GM12873 (cell line): ENCODE measurements at regions not wholly inside any gene's neighbourhood (a gene's known extent, or its start where the extent isn't known, plus 50 kb on each side); places are given as distances from the start of the nearest gene placed in this dataset.

Experiments
- TF ChIP-seq, protein P1 (sequence below): IDR thresholded peaks from 2 replicates; pipeline ENCODE4 v1.5.1; 2012; ENCODE audit warnings: low read depth, mild to moderate bottlenecking, moderate library complexity, low read length, control low read depth; ENCODE audit not compliant: insufficient read depth; ENCODE audit errors: missing control alignments

DNA sequence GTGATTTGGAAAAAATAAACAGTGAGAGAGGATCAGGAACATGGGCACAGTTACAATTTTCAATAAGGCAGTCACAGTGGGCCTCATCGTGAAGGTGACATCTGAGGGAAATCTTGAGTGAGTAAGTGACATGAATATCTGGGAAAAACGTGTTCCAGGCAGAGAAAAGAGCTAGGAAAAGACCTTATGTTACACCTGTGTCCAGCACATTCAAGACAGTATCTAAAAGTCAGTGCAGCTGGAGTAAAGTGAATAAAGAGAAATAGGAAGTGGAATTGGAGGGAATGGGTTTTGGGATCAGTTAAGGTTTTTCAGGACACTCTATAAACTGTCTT lies 827.5 kb upstream of the FAT3 start:
- TF ChIP-seq, protein P1, sequence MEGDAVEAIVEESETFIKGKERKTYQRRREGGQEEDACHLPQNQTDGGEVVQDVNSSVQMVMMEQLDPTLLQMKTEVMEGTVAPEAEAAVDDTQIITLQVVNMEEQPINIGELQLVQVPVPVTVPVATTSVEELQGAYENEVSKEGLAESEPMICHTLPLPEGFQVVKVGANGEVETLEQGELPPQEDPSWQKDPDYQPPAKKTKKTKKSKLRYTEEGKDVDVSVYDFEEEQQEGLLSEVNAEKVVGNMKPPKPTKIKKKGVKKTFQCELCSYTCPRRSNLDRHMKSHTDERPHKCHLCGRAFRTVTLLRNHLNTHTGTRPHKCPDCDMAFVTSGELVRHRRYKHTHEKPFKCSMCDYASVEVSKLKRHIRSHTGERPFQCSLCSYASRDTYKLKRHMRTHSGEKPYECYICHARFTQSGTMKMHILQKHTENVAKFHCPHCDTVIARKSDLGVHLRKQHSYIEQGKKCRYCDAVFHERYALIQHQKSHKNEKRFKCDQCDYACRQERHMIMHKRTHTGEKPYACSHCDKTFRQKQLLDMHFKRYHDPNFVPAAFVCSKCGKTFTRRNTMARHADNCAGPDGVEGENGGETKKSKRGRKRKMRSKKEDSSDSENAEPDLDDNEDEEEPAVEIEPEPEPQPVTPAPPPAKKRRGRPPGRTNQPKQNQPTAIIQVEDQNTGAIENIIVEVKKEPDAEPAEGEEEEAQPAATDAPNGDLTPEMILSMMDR, result no peak

DNA sequence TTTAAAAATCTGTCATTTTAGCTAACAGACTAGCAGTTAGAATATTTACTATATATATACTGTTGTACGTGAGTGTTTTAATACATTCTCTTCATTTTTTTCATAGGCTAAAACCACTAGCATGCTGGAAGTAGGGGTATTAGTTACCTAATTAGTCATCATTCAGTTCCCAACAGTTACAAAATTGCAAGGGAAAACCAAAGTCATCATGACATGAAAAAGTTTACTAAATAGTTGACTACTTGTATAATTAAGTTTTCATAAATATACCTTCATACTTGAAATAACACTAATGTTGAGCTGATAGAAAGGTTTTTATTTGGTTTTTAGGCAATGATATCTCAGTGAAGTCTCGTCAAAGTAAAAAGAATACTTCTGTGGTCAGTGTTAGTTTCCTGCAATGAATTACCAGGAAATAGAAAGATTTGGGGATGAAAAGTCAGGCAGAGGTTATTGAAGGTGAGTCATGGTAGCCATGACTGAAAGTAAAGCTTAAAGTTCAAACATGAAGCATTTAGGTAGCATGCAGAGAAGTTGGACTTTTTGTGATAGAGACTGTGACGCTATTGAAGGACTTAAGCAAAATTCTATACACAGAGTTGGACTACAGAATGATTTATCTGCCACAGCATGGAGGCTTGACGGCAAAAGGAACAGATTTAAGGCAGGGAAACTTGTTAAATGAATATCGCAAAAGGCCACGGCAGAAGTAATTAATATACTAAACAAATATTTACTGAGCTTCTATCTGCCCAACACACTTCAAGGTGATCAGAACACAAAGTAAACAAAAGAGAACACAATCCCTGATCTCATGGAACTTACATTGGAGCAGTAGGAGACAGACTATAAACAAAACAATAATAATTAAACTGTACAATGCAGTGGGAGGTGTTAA lies 828.1 kb upstream of the FAT3 start:
- TF ChIP-seq, protein P1, result no peak

DNA sequence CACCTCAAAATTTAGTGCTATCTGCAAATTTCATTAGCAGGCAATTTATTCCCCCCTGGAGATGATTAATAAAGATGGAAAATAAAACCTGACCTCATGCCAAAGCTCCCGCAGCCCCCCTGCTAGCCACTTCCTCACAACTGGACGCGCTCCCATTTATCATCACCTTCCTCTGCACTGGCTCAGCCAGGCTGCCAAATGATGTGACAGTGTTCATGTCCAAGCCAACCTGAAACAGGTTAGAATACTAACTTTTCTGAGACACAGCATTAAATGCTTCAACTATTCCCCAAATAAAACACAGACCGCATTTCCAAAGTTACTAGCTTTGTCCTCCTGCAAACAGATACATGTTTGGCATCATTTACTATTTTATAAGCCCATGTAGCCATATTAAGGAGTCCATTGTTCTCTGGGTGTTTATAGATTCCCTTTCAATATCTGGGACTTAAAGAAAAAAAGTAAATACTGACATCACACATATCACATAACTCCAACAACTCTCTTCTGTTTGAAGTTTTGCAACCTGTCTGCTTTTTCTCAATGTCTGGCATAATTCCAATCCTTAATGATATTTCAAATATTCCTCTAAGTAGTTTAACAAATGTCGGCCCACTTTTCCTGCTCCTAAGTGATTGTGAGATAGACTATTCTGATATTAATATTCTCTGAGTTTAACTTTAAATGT lies 829.7 kb upstream of the FAT3 start:
- TF ChIP-seq, protein P1, result no peak

DNA sequence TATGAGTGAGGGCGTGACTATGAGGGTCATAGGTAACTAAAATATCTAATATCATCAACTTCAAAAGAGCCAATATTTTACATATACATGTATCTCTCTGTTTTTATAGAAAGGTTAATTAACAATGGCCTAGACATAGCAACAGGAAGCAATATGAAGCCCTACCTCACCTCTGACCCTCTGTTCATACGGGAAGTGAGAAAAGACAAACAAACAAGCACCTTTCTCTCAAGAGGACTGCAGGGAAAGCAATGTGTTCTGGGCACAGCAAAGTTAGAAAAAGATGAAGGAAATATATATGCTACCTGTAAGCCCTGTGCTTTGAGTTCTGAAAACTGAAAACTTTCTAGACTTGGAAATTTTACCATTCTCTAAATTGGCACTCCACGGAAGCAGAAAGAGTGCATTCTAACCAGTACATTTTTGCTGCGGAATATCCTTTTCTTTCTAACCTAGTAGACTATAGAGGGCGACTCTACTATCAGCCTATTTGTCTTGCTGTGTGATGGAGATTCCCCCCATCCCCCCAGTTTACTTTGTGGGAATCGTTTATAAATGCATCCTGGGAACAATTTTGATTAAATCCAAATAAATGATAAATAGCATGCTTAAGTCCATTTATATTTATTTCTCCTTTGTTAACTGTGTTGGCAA lies 830.4 kb upstream of the FAT3 start:
- TF ChIP-seq, protein P1, result no peak

DNA sequence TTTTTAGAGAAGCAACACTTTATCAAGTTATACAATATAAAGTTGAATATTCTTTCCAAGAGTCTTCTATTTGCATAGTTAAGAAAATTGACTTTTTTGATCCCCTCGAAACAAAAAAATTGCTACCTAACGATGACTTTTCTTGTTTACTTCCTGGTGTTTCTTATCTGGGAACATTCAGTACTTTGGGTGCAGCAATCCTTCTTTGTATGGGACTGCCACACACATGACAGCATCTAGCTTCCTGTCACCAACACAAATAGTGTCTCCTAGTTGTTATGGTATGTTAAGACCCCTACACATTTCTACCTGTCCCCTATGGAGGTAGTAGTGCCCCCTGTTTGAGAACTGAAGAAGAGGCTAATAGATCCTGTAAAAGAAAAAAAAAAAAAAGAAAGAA lies 841.7 kb upstream of the FAT3 start:
- TF ChIP-seq, protein P1, result no peak

DNA sequence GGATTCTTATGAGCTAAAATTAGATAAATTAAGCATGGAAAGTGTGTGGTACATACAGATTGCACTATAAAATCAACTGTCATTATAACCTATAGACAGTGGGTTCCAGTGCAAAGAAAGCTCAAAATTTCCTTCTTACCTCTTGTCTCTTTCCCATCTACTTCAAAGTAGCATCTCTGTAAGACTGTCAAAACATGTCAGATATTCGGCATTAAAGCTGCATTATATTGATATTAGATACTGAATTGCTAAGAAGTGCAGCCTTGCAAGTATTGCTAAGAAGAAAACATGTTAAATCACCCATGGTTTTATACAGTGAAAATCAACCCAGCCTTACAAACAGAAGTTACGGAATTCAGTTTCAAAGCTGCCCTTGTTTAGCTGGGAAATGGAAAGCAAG lies 849.8 kb upstream of the FAT3 start:
- TF ChIP-seq, protein P1, result no peak

DNA sequence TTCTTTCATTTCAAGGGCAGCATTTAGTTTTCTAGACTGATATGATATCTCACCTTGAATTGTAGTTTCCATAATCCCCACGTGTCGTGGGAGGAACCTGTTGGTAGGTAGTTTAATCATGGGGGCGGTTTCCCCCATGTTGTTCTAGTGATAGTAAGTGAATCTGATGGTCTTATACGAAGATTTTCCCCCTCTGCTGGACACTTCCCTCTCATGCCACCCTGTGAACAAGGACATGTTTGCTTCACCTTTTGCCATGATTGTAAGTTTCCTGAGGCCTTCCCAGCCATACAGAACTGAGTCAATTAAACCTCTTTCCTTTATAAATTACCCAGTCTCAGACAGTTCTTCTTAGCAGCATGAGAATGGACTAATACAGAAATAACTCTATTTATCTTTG lies 851.1 kb upstream of the FAT3 start:
- TF ChIP-seq, protein P1, result no peak
